ENCODE measurements at regions not wholly inside any gene's neighbourhood (a gene's known extent, or its start where the extent isn't known, plus 50 kb on each side); places are given as distances from the start of the nearest gene placed in this dataset.

GRCh38 chr1:200480964-200481363, 71.1 kb upstream of the ZNF281 start:
- TF ChIP-seq POLR2AphosphoS5 (IDR thresholded peaks at IDR 0.05; ENCODE audit: low read depth, low read length), result no peak
- no peak for TF ChIP-seq POLR2A (IDR thresholded peaks at IDR 0.05; ENCODE audit: low read depth, low read length)

Data from GM12892 (cell line).